C4-2B (cell line): ENCODE measurements at regions not wholly inside any gene's neighbourhood (a gene's known extent, or its start where the extent isn't known, plus 50 kb on each side); places are given as distances from the start of the nearest gene placed in this dataset.

Experiments used
- CTCF ChIP-seq: fragments of 450-650 bp; conservative IDR thresholded peaks from 2 replicates; pipeline ENCODE4 v1.5.1; 2017; ENCODE audit warnings: mild to moderate bottlenecking
- ZFX ChIP-seq: fragments of 450-650 bp; IDR thresholded peaks from 2 replicates; pipeline ENCODE4 v1.6.1; 2017

- no peak for TF ChIP-seq CTCF
- TF ChIP-seq ZFX: no peak
These were observed 596.5 kb downstream of the SUCLG1 start for GRCh38 chr2:83862600-83862999.
